Stimulated activated CD4-positive, alpha-beta T cell treated with anti-CD3 and anti-CD28 coated beads, Interleukin-15, amount 100 ng/mL, for 48 hours (primary cell): ENCODE measurements at regions not wholly inside any gene's neighbourhood (a gene's known extent, or its start where the extent isn't known, plus 50 kb on each side); places are given as distances from the start of the nearest gene placed in this dataset.
"Not testable (repeated sequence)": the region's sequence is repeated elsewhere in the genome, so short reads cannot be mapped to it uniquely, and the experiment has no call there.

Experiments
- DNase-seq, 2 donors: peaks; one replicate each; pipeline ENCODE4 v3.0.0-alpha.2; 2020; ENCODE audit warnings: low read depth in 2 of 2

DNA sequence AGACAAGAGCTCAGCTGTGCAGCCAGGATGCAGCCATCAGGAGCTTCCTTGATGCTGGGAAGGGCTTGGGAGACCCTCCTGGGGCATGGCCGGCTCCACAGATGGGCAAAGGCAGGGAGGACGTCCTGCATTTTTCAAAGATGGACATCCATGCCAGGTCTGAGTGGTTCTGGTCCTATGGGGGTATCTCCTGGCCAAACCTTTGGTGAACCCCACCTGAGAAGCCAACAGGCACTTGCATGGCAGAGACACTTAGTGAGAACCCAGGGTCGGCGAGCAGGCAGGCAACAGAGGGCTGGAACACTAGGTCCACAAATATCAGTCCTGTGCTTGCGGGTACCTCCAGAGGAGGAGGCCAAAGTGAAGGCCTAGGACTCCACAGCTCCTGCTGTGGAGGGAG is 70.0 kb downstream of the KCTD15 start:
- no peak for DNase-seq

DNA sequence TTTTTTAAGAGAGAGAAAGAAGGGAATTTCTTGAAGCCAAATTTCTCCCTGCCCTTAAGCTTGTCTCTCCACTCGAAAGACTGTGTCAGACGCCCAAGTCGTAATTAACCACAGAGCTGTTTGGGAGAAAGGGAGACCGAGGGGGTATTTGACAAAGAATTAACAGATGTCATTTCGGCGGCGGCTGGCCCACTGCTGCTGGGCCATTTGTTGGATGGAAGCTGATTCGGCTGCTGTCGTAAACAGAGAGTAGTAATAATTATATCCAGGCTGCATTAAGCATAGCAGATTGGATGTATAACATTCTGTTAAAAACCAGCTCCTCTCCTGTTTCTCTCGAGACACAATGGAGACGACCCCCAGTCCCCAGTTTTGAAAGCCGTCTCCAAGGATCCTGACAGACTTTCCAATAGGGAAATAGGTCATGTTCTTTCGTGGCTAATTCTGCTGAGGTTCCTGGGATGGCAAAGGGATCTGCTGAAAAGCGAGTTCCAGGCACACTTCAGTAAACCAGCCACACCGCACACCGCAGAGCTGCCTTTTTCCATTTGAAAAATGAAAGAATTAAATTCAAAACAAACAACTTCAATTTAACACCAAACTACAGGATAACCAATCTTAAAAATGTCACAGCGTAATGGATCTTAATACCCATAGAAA is 71.5 kb downstream of the KCTD15 start:
- DNase-seq: no peak

DNA sequence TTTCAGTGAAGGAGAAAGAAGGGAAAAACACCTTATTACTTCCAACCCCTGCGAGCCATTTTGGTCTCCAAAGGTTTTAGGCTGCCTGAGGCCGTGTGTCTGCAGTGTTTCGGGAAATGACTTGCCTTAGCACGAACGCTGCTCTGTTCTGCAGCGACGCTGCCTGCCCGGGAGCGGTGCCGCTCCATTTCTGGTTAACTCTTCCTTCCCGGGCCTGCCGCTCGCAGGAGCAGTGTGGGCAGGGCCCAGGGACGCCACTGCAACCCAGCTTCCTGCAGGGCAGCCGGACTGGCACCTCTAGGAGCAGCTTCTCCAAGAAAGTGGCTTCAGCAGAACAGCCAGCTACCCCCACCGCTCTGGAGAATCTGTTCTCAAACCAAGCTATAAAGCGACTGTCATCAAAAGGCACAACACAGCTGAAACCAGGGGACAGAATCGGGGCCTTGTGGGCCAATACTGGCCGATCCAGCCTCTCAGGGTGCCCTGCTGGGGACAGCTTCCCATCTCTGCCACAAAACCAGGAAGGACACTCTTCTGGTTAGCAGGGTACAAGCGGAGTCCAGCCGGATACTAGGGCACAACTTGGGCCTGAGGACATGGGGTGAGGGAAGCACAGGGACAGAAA is 72.2 kb downstream of the KCTD15 start:
- DNase-seq: no peak

DNA sequence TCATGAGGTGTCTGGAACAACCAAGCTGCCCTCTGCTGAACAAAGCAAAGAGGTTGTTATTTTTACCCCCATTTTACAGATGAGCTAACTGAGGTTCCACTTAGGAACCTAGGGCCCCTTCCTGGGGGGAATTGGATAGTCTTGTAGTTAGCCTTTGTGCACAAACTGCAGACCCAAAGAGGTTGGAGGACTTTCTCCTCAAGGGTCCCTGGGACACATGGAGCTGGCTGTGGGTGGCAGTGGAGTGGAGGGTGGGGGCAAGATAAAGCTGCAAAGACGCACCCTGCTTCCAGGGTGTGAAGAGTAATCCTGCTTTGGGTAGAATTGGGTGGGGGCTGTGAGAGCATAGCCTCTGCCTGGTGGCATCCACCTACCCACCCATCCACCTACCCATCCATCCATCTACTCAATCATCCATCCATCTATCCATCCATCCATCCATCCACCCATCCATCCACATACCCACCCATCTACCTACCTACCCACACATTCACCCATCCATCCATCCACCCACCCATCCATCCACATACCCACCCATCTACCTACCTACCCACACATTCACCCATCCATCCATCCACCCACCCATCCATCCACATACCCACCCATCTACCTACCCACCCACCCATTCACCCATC is 73.7 kb downstream of the KCTD15 start:
- not testable (repeated sequence) for DNase-seq

- no peak for DNase-seq
These were observed 74.9 kb downstream of the KCTD15 start for GRCh38 chr19:33871605-33872004.

GRCh38 chr19:33872445-33873320 is 76.0 kb downstream of the KCTD15 start:
- DNase-seq: no peak

DNA sequence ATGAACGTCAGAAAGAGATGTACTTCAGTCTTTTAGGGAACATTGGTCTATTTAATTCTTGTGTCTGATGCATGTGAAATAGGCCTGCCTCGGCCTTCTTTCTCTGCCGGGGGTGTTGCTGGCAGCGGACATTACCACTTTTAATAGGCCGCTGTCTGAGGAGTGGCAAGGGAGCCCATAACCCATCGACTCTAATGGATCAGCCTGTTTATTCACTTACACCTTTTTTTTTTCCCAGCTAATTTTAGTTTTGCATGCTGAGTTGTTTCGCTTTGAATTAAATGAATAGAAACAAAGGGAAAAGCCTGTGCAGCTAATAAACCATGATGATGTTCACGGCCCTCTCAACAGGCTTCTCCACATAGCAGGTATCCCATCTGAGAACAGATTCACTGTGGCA is 78.4 kb downstream of the KCTD15 start:
- DNase-seq: no peak

- no peak for DNase-seq
These were observed 79.5 kb downstream of the KCTD15 start for GRCh38 chr19:33876192-33876591.

DNA sequence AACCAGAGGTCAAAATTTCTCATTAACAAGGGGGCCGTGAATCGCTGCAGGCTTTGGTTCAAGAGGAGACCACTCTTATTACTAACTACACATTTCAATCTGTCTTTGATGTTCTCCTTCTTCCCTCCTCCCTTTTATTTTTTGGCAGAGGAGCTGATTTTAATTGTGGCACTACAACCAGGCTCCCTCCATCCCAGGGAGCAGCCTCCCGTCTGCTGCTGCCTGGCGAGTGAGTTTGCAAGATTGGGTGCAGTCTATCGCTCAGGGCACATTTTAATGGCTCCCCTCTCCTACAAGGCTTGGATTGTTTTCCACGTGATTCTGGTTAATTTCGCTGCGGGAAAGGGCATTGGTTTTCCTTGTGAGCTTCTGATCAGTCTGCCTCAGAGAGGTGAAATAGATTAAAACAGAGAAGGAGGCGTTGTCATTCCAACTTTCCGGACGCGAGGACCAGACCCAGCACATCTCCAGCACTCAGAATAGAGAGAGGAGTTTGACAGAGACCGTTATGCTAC is 81.4 kb downstream of the KCTD15 start:
- DNase-seq: no peak

GRCh38 chr19:33878910-33879810 is 82.5 kb downstream of the KCTD15 start:
- DNase-seq: no peak

DNA sequence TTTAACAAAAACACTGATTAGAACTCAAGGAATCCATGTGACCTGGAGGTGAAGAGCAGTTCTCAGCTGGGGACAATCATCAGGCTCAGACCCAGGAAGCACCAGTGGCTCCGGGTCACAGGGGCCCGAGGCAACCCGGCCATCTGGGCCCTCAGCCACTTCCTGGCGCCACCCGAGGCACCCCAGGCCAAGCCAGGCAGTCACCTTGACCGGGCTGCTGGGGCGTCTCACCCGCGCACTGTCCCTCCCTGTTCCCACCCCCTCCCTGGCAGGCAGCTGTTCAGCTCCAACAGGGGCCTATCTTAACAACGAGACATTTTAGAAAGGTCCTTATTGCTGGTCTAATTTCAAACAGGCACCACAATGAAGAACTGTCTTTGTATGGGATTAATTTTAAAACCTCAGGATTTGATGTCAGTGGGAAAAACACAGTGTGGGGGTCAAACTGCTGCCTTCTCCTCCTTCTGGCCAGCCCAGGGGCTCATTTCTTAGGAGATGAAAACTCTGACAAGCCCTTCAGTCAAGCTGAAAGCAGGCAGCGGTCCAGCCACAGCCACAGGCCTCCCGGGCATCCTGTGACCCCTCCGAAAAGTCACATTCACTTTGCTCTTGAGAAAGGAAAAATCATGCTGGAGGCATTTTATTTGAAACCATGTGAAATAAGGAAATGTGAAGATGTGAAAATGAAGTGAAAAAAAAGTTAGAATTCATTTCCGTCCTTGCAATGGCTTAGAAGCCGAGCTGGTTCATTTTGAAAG is 83.3 kb downstream of the KCTD15 start:
- no peak for DNase-seq

GRCh38 chr19:33883859-33884519 is 87.3 kb downstream of the KCTD15 start:
- no peak for DNase-seq

DNA sequence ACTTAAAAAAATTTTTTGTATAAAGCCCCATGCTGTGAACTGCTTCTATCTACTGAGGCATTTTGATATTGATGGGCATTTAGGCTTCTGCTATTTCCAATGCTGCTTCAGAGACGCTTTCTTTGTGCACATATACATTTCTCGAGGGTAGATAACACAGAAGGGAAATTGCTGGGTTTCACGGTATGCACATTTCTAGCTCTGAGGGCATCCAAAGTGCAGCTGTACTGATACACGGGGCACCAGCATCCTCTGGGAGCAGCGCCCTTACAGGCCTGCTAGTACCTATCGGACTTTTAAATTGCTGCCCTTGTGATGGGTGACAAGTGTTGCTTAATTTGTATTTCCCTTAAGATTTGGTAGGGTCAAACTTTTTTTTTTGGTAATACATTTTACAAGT is 88.6 kb downstream of the KCTD15 start:
- no peak for DNase-seq

DNA sequence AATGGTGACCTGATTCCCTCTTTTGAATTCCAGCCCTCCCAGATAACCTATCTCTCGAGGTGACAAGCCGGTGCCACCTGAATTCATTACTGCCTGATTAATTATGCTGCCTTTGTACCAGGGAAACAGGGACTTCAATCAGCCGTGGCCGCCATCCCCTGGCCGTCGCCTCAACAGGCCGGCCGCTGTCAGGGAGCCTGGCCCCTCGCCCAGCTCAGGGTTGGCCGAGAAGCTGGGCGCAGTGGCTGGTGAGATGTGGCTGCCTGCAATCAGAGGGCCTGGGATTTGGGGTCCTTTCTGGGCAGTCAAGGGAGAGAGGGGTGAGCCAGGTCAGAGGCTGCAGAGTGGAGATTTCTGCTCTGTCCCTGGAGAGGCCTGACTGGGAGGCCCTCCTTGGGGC is 91.2 kb downstream of the KCTD15 start:
- DNase-seq: no peak

DNA sequence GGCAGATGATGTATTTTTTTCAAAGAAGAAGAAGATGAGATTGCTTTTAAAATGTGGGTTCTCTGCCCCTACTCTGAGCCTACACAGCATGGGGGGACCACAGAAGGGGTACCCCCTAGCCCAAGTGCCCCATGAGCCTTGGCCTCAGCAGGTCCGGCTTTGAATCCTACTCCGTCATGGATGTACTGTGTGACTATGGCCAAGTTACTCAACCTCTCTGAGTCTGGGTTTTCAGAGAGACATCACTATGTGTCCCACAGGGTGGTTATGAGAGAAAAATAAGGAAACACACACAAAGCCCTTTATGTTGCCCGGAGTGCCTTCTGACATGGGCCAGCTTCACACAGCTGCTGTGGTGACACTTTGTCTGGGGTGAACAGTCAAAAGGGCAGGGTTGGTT is 92.0 kb downstream of the KCTD15 start:
- DNase-seq: no peak

- DNase-seq: no peak
These were observed 93.9 kb downstream of the KCTD15 start for GRCh38 chr19:33890569-33890968.

- DNase-seq: no peak
These were observed 95.1 kb downstream of the KCTD15 start for GRCh38 chr19:33891773-33892172.

DNA sequence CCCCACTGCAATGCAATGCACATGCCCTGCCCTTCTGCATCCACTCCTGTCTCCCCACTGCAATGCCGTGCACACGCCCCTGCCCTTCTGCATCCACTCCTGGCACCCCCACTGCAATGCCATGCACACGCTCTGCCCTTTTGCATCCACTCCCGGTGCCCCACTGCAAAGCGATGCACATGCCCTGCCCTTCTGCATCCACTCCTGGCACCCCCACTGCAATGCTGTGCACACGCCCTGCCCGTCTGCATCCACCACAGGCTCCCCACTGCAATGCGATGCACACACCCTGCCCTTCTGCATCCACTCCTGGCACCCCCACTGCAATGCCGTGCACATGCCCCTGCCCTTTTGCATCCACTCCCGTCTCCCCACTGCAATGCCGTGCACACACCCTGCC is 98.1 kb downstream of the KCTD15 start:
- no peak for DNase-seq

DNA sequence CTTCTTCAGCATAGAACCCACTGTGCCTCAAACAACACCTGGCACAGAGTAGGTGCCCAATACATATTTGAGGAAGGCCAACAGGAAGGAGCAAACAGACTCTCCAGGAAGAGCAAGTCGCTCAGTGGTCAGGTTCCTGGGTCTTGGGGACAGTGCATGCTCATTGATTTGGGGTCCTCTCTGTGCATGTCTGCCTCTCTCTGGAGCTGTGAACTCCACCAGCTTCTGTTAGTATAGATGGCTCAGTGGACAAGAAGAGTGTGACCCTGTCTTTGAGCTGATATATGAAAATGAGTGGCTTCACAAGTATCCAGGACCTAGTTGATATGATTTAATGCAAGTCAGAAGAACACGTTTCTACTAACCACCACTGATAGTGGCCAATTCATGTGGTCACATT is 98.7 kb downstream of the KCTD15 start:
- no peak for DNase-seq
